ENCODE measurements at regions not wholly inside any gene's neighbourhood (a gene's known extent, or its start where the extent isn't known, plus 50 kb on each side); places are given as distances from the start of the nearest gene placed in this dataset.
"Not testable (repeated sequence)": the region's sequence is repeated elsewhere in the genome, so short reads cannot be mapped to it uniquely, and the experiment has no call there.

DNA sequence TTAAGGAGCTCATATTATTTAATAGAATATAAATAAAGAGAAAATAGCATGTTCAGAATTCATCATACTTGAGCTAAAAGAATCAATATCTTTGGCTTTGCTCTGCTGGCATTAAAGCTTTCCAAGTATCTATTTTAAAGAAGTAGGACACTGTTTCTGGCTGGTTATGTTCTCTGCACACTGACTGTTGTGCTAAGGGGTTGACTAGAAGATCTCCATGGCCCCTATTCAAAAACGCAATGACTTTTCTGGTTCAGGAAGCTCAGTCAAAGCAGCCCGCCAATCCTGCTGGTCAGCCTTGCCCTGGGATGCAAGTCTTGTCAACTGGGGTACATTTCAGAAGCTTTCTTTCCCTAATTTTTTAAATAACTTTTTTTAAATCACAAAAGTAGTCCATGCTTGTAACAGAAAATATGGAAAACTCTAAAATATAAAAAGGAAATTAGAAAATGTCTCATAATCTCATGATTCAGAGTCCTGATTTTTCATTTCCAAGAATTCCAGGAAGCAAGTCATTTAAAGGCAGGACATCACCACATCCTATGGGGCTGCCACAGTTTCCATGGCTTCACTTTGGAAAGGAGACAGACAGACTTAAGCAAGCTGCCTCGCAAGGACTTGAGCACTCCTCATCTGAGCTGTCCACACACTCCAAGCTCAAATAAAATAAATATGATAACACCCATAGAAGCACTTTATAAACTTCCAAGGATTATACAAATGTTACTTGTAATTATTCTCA lies 195.1 kb downstream of the TXNL1 start:
- no peak for DNase-seq (ENCODE audit: low read depth in 2 of 2)
- Histone ChIP-seq H3K4me3 (replicated peaks in 1 of 4; ENCODE audit: control extremely low read depth in 1 of 4, insufficient read depth in 1 of 4, low read depth in 3 of 4, low read length in 4 of 4) (no peak overlapping the region), H3K9ac (ENCODE audit: insufficient read depth, low read length) (no peak overlapping the region), H3K4me2 (ENCODE audit: extremely low read depth, insufficient read depth, low read length) (no peak overlapping the region), H3K9me3 (ENCODE audit: control insufficient read depth, insufficient read depth, low read depth, low read length) (no peaks in the 10 kb centered on the region), H3K27me3 (ENCODE audit: control insufficient read depth, insufficient read depth, low read length) (no peaks in the 10 kb centered on the region), H2AFZ (ENCODE audit: low read length) (no peak overlapping the region), H3K4me1 (ENCODE audit: control insufficient read depth, extremely low read depth, insufficient read depth, low read length) (no peaks in the 10 kb centered on the region), H3K79me2 (ENCODE audit: control insufficient read depth, insufficient read depth, low read length) (no peaks in the 10 kb centered on the region), H4K20me1 (ENCODE audit: control insufficient read depth, extremely low read depth, insufficient read depth, low read length) (no peaks in the 10 kb centered on the region), H3K36me3 (ENCODE audit: control insufficient read depth, insufficient read depth, low read length) (no peaks in the 10 kb centered on the region), H3K27ac (ENCODE audit: insufficient read depth, low read length) (no peak overlapping the region)
- TF ChIP-seq, protein P1, sequence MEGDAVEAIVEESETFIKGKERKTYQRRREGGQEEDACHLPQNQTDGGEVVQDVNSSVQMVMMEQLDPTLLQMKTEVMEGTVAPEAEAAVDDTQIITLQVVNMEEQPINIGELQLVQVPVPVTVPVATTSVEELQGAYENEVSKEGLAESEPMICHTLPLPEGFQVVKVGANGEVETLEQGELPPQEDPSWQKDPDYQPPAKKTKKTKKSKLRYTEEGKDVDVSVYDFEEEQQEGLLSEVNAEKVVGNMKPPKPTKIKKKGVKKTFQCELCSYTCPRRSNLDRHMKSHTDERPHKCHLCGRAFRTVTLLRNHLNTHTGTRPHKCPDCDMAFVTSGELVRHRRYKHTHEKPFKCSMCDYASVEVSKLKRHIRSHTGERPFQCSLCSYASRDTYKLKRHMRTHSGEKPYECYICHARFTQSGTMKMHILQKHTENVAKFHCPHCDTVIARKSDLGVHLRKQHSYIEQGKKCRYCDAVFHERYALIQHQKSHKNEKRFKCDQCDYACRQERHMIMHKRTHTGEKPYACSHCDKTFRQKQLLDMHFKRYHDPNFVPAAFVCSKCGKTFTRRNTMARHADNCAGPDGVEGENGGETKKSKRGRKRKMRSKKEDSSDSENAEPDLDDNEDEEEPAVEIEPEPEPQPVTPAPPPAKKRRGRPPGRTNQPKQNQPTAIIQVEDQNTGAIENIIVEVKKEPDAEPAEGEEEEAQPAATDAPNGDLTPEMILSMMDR (conservative IDR thresholded peaks at IDR 0.05 in 1 of 2, IDR thresholded peaks at IDR 0.05 in 1 of 2; ENCODE audit: low read depth in 1 of 2, low read length in 2 of 2) = no peak
- no peak for TF ChIP-seq EZH2 (IDR thresholded peaks at IDR 0.05; ENCODE audit: low read length, missing control alignments)

DNA sequence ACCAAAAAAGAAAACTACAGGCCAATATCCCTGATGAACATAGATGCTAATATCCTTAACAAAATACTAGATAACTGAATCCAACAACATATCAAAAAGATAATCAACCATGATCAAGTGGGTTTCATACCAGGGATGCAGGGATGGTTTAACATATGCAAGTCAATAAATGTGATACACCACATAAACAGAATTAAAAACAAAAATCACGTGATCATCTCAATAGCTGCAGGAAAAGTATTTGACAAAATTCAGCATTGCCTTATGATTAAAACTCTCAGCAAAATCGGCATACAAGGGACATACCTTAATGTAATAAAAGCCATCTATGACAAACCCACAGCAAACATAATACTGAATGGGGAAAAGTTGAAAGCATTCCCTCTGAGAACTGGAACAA lies 199.9 kb downstream of the TXNL1 start:
- not testable (repeated sequence) for H3K79me2 ChIP-seq (ENCODE audit: control insufficient read depth, insufficient read depth, low read length); H3K4me2 ChIP-seq (ENCODE audit: extremely low read depth, insufficient read depth, low read length); H3K9ac ChIP-seq (ENCODE audit: insufficient read depth, low read length); H3K27ac ChIP-seq (ENCODE audit: insufficient read depth, low read length); H3K36me3 ChIP-seq (ENCODE audit: control insufficient read depth, insufficient read depth, low read length); H3K27me3 ChIP-seq (ENCODE audit: control insufficient read depth, insufficient read depth, low read length); H3K9me3 ChIP-seq (ENCODE audit: control insufficient read depth, insufficient read depth, low read depth, low read length); H3K4me3 ChIP-seq (replicated peaks in 1 of 4; ENCODE audit: control extremely low read depth in 1 of 4, insufficient read depth in 1 of 4, low read depth in 3 of 4, low read length in 4 of 4); H4K20me1 ChIP-seq (ENCODE audit: control insufficient read depth, extremely low read depth, insufficient read depth, low read length); DNase-seq (ENCODE audit: low read depth in 2 of 2); H2AFZ ChIP-seq (ENCODE audit: low read length); H3K4me1 ChIP-seq (ENCODE audit: control insufficient read depth, extremely low read depth, insufficient read depth, low read length)

DNA sequence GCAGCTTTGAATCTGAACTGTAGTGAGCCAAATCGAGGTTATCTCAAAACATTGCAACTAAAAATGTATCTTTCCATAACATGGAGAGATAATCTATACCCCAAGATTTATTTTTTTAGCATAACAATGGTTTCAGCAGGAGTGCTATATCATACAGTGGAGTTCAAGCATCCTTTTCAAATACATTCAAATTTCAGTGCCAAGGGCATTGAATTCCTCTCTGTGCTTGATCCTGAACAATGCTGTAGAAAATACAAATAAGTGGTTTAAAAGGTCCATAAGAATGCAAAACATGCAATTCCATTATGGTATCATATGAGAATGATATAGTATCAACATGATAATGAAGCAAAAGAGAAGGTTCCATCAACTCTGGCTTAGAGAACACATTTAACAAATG lies 201.7 kb downstream of the TXNL1 start:
- Histone ChIP-seq H3K9ac (ENCODE audit: insufficient read depth, low read length) (no peak overlapping the region), H3K27me3 (ENCODE audit: control insufficient read depth, insufficient read depth, low read length) (no peaks in the 10 kb centered on the region), H3K79me2 (ENCODE audit: control insufficient read depth, insufficient read depth, low read length) (no peaks in the 10 kb centered on the region), H3K27ac (ENCODE audit: insufficient read depth, low read length) (no peak overlapping the region), H4K20me1 (ENCODE audit: control insufficient read depth, extremely low read depth, insufficient read depth, low read length) (no peaks in the 10 kb centered on the region), H3K4me3 (replicated peaks in 1 of 4; ENCODE audit: control extremely low read depth in 1 of 4, insufficient read depth in 1 of 4, low read depth in 3 of 4, low read length in 4 of 4) (no peak overlapping the region), H3K4me2 (ENCODE audit: extremely low read depth, insufficient read depth, low read length) (no peak overlapping the region), H3K36me3 (ENCODE audit: control insufficient read depth, insufficient read depth, low read length) (no peaks in the 10 kb centered on the region), H2AFZ (ENCODE audit: low read length) (no peak overlapping the region), H3K4me1 (ENCODE audit: control insufficient read depth, extremely low read depth, insufficient read depth, low read length) (no peaks in the 10 kb centered on the region), H3K9me3 (ENCODE audit: control insufficient read depth, insufficient read depth, low read depth, low read length) (no peaks in the 10 kb centered on the region)
- TF ChIP-seq EZH2 (IDR thresholded peaks at IDR 0.05; ENCODE audit: low read length, missing control alignments) = no peak
- TF ChIP-seq, protein P1 (conservative IDR thresholded peaks at IDR 0.05 in 1 of 2, IDR thresholded peaks at IDR 0.05 in 1 of 2; ENCODE audit: low read depth in 1 of 2, low read length in 2 of 2) = no peak
- DNase-seq (ENCODE audit: low read depth in 2 of 2) = no peak

All from fibroblast of lung (primary cell).